ENCODE measurements at regions not wholly inside any gene's neighbourhood (a gene's known extent, or its start where the extent isn't known, plus 50 kb on each side); places are given as distances from the start of the nearest gene placed in this dataset.

DNA sequence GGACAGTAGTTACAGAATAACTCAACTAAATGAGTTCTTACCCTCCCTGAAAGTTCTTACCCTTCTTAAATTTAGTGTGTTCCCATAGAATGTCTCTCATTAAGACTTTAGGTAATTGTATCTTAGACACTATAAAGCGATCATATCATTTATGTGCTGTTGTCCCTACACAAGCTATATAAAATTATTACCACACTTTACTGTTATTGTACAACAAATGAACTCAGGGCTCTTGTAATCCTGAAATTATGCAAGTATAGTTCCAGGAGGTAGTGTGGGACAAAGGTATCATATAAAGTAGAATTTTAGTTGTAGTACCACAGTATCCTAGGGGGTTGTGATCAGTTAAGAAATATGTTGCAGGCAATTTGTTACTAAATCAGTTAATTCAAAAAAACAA lies 167.4 kb upstream of the CARMIL1 start:
- TF ChIP-seq, protein P1, sequence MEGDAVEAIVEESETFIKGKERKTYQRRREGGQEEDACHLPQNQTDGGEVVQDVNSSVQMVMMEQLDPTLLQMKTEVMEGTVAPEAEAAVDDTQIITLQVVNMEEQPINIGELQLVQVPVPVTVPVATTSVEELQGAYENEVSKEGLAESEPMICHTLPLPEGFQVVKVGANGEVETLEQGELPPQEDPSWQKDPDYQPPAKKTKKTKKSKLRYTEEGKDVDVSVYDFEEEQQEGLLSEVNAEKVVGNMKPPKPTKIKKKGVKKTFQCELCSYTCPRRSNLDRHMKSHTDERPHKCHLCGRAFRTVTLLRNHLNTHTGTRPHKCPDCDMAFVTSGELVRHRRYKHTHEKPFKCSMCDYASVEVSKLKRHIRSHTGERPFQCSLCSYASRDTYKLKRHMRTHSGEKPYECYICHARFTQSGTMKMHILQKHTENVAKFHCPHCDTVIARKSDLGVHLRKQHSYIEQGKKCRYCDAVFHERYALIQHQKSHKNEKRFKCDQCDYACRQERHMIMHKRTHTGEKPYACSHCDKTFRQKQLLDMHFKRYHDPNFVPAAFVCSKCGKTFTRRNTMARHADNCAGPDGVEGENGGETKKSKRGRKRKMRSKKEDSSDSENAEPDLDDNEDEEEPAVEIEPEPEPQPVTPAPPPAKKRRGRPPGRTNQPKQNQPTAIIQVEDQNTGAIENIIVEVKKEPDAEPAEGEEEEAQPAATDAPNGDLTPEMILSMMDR (conservative IDR thresholded peaks at IDR 0.05 in 1 of 2, IDR thresholded peaks at IDR 0.05 in 1 of 2; ENCODE audit: extremely low read depth in 1 of 2, insufficient read depth in 1 of 2, low read depth in 1 of 2, low read length in 2 of 2): no peak
- no peak for TF ChIP-seq EZH2 (IDR thresholded peaks at IDR 0.05; ENCODE audit: borderline replicate concordance, low read length)
